ENCODE measurements at regions not wholly inside any gene's neighbourhood (a gene's known extent, or its start where the extent isn't known, plus 50 kb on each side); places are given as distances from the start of the nearest gene placed in this dataset.
"Not testable (repeated sequence)": the region's sequence is repeated elsewhere in the genome, so short reads cannot be mapped to it uniquely, and the experiment has no call there.

GRCh38 chr12:105500676-105501075 is 170.2 kb downstream of the C12orf75 start:
- TF ChIP-seq POLR2A (IDR thresholded peaks at IDR 0.05; ENCODE audit: low read length); GATA1 (IDR thresholded peaks at IDR 0.05; ENCODE audit: low read depth, low read length): not testable (repeated sequence)

All from erythroblast (primary cell).